Suprapubic skin (tissue), 4 donors: ENCODE measurements at regions not wholly inside any gene's neighbourhood (a gene's known extent, or its start where the extent isn't known, plus 50 kb on each side); places are given as distances from the start of the nearest gene placed in this dataset.
"Not testable (repeated sequence)": the region's sequence is repeated elsewhere in the genome, so short reads cannot be mapped to it uniquely, and the experiment has no call there.

Experiments used
- DNase-seq, 2 donors: peaks; one replicate each; pipeline ENCODE4 v3.0.0-alpha.2; 2019; ENCODE audit warnings: low spot score in 2 of 2
- H3K27ac ChIP-seq: fragments of 200-600 bp; sonication (generic); one replicate; pipeline ENCODE4 v1.5.1; 2019
- H3K27me3 ChIP-seq: fragments of 200-600 bp; sonication (generic); one replicate; pipeline ENCODE4 v1.5.1; 2019
- H3K36me3 ChIP-seq: fragments of 200-600 bp; sonication (generic); one replicate; pipeline ENCODE4 v1.5.1; 2019
- H3K4me1 ChIP-seq: fragments of 200-600 bp; sonication (generic); one replicate; pipeline ENCODE4 v1.5.1; 2019
- H3K4me3 ChIP-seq: fragments of 200-600 bp; sonication (generic); one replicate; pipeline ENCODE4 v1.5.1; 2019; ENCODE audit warnings: mild to moderate bottlenecking
- H3K9me3 ChIP-seq: fragments of 200-600 bp; sonication (generic); one replicate; pipeline ENCODE4 v1.5.1; 2019
- EP300 ChIP-seq: sonication (generic); formaldehyde crosslinking; IDR thresholded peaks from one replicate; pipeline ENCODE4 v1.6.1; 2017; ENCODE audit warnings: antibody characterized with exemption
- POLR2A ChIP-seq, 2 donors: fragments of 450-650 bp; IDR thresholded peaks; one replicate each; pipeline ENCODE4 v1.6.1; 2017; ENCODE audit warnings: antibody characterized with exemption in 2 of 2, mild to moderate bottlenecking in 2 of 2, moderate library complexity in 2 of 2
- POLR2AphosphoS5 ChIP-seq, 3 donors: sonication (generic); formaldehyde crosslinking; IDR thresholded peaks; one replicate each; pipeline ENCODE4 v1.6.1; 2017; ENCODE audit warnings: antibody characterized with exemption in 3 of 3
- WGBS: methylation state at CpG from one replicate; pipeline ENCODE4 v1.1.5; 2018; 5-methylcytosine and 5-hydroxymethylcytosine counted together
- TF ChIP-seq, protein P1 (sequence below), 2 donors: fragments of 200-600 bp in 1 of 2; fragments of 450-650 bp in 1 of 2; sonication (generic) in 1 of 2; IDR thresholded peaks; one replicate each; pipeline ENCODE4 v1.5.1; 2016 to 2019; ENCODE audit warnings: antibody characterized with exemption in 2 of 2, mild to moderate bottlenecking in 1 of 2, moderate library complexity in 1 of 2

DNA sequence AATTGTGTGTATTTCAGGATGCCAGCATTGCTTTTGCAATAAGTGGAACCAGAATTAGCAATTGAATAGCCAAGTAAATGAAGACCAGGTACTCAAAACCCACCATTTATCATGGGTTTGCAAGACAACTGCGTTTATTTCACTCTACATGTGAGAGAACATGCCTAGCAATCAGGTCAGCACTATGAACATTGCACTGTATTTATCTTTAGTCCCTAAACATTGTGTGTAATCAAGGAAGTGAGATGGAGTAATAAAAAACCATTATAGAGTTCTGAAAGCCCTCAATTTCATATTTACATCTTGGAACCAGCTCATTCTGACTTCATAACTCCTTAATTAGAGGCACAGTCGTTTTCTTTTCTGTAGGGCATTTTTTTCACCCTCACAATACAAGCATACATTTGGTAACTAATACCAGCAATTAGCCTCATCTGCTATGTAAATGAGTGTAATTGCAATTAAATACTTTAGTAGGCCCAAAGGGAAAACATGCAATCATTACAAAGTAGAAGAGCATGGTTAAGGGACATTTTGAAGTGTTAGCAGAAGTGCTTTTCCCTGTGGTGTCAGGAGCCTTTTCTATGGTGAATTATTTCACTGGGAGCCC is 153.1 kb upstream of the DPH6 start:
- Histone ChIP-seq H3K27ac (no peak overlapping the region), H3K9me3 (no peaks in the 10 kb centered on the region), H3K36me3 (no peaks in the 10 kb centered on the region), H3K4me1 (no peaks in the 10 kb centered on the region), H3K27me3 (no peaks in the 10 kb centered on the region), H3K4me3 (no peak overlapping the region)
- DNase-seq = no peak
- 63% methylated on average over 2 of the region's 2 CpGs for WGBS
- TF ChIP-seq, protein P1, sequence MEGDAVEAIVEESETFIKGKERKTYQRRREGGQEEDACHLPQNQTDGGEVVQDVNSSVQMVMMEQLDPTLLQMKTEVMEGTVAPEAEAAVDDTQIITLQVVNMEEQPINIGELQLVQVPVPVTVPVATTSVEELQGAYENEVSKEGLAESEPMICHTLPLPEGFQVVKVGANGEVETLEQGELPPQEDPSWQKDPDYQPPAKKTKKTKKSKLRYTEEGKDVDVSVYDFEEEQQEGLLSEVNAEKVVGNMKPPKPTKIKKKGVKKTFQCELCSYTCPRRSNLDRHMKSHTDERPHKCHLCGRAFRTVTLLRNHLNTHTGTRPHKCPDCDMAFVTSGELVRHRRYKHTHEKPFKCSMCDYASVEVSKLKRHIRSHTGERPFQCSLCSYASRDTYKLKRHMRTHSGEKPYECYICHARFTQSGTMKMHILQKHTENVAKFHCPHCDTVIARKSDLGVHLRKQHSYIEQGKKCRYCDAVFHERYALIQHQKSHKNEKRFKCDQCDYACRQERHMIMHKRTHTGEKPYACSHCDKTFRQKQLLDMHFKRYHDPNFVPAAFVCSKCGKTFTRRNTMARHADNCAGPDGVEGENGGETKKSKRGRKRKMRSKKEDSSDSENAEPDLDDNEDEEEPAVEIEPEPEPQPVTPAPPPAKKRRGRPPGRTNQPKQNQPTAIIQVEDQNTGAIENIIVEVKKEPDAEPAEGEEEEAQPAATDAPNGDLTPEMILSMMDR (IDR thresholded peaks at IDR 0.05) = no peak
- TF ChIP-seq POLR2AphosphoS5 (IDR thresholded peaks at IDR 0.05) (no peak), EP300 (no peak), POLR2A (IDR thresholded peaks at IDR 0.05) (no peak)

DNA sequence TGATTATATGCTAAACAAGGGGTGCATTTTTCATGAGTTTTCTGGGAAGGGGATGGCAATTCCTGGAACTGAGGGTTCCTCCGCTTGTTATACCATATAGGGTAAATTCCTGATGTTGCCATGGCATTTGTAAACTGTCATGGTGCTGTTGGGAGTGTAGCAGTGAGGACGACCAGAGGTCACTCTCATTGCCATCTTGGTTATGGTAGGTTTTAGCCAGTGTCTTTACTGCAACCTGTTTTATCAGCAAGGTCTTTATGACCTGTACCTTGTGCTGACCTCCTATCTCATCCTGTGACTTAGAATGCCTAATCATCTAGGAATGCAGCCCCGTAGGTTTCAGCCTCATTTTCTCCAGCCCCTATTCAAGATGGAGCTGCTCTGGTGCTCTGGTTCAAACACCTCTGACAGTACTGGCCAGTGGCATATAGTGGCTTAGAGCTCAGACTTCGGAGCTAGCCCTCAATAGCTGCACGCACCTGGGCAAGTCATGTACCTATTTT is 154.2 kb upstream of the DPH6 start:
- WGBS = 80% methylated on average over 5 of the region's 5 CpGs
- not testable (repeated sequence) for H3K4me1 ChIP-seq, H3K27ac ChIP-seq

GRCh38 chr15:35701402-35702046 is 155.6 kb upstream of the DPH6 start:
- TF ChIP-seq, protein P1 (IDR thresholded peaks at IDR 0.05) = no peak
- TF ChIP-seq EP300 = no peak
- TF ChIP-seq POLR2AphosphoS5 (IDR thresholded peaks at IDR 0.05) = no peak
- TF ChIP-seq POLR2A (IDR thresholded peaks at IDR 0.05) = no peak

More for the DNA sequence above, 154.2 kb upstream of the DPH6 start:
- not testable (repeated sequence) for DNase-seq, H3K9me3 ChIP-seq, H3K27me3 ChIP-seq, H3K36me3 ChIP-seq, H3K4me3 ChIP-seq

GRCh38 chr15:35702946-35703495 is 157.1 kb upstream of the DPH6 start:
- WGBS = 51% methylated on average over 3 of the region's 3 CpGs
- Histone ChIP-seq H3K36me3 (no peaks in the 10 kb centered on the region), H3K4me3 (no peak overlapping the region), H3K9me3 (no peaks in the 10 kb centered on the region), H3K4me1 (peaks cover 8% of the 10 kb centered on the region), H3K27me3 (no peaks in the 10 kb centered on the region), H3K27ac (no peak overlapping the region)
- TF ChIP-seq EP300 = no peak
- no peak for TF ChIP-seq POLR2AphosphoS5 (IDR thresholded peaks at IDR 0.05)
- TF ChIP-seq POLR2A (IDR thresholded peaks at IDR 0.05) = no peak
- TF ChIP-seq, protein P1 (IDR thresholded peaks at IDR 0.05) = no peak
- DNase-seq = no peak

More at GRCh38 chr15:35701402-35702046, 155.6 kb upstream of the DPH6 start:
- no peak overlapping the region for H3K4me3 ChIP-seq
- H3K9me3 ChIP-seq = no peaks in the 10 kb centered on the region
- no peak for DNase-seq
- H3K27ac ChIP-seq = no peak overlapping the region
- no peaks in the 10 kb centered on the region for H3K36me3 ChIP-seq
- 90% methylated on average over 4 of the region's 4 CpGs for WGBS
- H3K27me3 ChIP-seq = no peaks in the 10 kb centered on the region
- peaks cover 8% of the 10 kb centered on the region for H3K4me1 ChIP-seq

DNA sequence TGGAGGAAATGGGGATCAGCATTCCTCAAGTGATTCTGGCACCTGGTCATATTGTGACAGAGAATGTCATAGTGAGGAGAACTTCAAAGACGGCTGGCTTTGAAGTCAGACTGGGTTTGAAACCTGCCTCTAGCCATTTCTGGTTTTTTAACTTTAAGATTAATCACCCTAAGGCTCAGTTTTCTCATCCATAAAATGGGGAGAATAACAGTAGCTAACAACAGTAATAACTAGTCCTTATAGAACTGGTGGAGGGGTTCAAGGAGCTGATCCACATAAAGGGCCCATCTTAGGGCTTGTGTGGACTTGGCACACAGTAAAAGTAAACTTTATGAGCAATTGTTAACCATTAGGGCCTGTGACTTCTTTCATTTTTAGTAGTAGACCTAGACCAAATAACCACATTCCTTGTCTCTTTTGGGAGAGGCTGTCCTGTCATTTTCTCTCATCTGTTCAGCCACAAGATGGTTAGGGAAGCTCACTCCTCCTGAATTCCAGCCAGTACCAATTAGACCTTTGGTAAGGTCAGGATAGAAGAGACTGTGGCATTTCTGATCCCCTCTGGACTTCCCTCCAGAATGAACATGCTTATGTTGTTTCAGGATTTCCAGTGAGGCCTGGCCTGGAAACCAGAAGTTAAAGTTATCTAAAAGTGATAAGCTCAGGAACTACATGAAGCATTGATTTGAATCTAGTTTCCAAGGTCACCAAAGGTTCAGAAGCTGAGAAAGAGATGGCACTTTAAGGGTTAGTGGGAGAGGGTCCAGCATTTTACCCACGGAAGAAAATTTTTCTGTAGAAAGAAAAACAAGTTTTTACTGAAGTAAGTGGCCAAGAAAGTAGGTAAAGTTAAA is 159.3 kb upstream of the DPH6 start:
- Histone ChIP-seq H3K27ac (no peak overlapping the region), H3K36me3 (no peaks in the 10 kb centered on the region)

More for the DNA sequence above, 159.3 kb upstream of the DPH6 start:
- Histone ChIP-seq H3K27me3 (no peaks in the 10 kb centered on the region), H3K4me3 (no peak overlapping the region), H3K4me1 (peaks cover 11% of the 10 kb centered on the region), H3K9me3 (no peaks in the 10 kb centered on the region)
- DNase-seq = no peak
- WGBS = 63% methylated on average over 2 of the region's 2 CpGs
- TF ChIP-seq EP300 = no peak
- no peak for TF ChIP-seq POLR2AphosphoS5 (IDR thresholded peaks at IDR 0.05)
- TF ChIP-seq, protein P1 (IDR thresholded peaks at IDR 0.05) = no peak
- no peak for TF ChIP-seq POLR2A (IDR thresholded peaks at IDR 0.05)
